Panc1 (cell line): ENCODE measurements at regions not wholly inside any gene's neighbourhood (a gene's known extent, or its start where the extent isn't known, plus 50 kb on each side); places are given as distances from the start of the nearest gene placed in this dataset.
"Not testable (repeated sequence)": the region's sequence is repeated elsewhere in the genome, so short reads cannot be mapped to it uniquely, and the experiment has no call there.

Source experiments
- ATAC-seq: fragments of 200-7000 bp; cut with Tn5 transposase; 2 replicates; pipeline ENCODE4 v1.9.1; 2020; ENCODE audit warnings: mild to moderate bottlenecking, moderate library complexity
- BruUV-seq: library from RNA; stranded (reverse); fragments of 400-500 nt; replicated peaks from 2 replicates; lab custom pipeline; 2021; lab: Mats Ljungman, UMichigan
- CTCF ChIA-PET: fragments of 300-600 bp; sonication (Branson Sonifier 250); formaldehyde crosslinking; loops from one replicate; lab custom pipeline; 2022; ENCODE audit warnings: antibody characterized with exemption; lab: Charles Lee
- POLR2A ChIA-PET: fragments of 300-600 bp; sonication (Branson Sonifier 250); formaldehyde crosslinking; loops from one replicate; lab custom pipeline; 2022; ENCODE audit warnings: antibody characterized with exemption; lab: Charles Lee
- DNase-seq: peaks from one replicate; pipeline ENCODE4 v3.0.0-alpha.2; 2010; ENCODE audit warnings: low read depth, low spot score
- H3K27ac ChIP-seq: 2 replicates; pipeline ENCODE4 v1.5.1; 2011; ENCODE audit warnings: mild to moderate bottlenecking, low read length, inconsistent platforms
- H3K27me3 ChIP-seq: fragments of 200-500 bp; sonication (Bioruptor generic); 2 replicates; pipeline ENCODE4 v1.6.0; 2014; ENCODE audit warnings: low read length, inconsistent platforms; ENCODE audit not compliant: control insufficient read depth, insufficient read depth
- H3K36me3 ChIP-seq: fragments of 200-500 bp; sonication (Bioruptor generic); 2 replicates; pipeline ENCODE4 v1.5.1; 2014; ENCODE audit warnings: inconsistent platforms, mild to moderate bottlenecking, low read length, moderate library complexity; ENCODE audit not compliant: control insufficient read depth, insufficient read depth
- H3K4me1 ChIP-seq: 2 replicates; pipeline ENCODE4 v1.5.1; 2011; ENCODE audit warnings: inconsistent platforms, mild to moderate bottlenecking, low read length, moderate library complexity; ENCODE audit not compliant: control insufficient read depth, insufficient read depth
- H3K4me3 ChIP-seq, 2 experiments: 2 replicates each; pipeline ENCODE4 v1.5.1; 2011 to 2012; ENCODE audit warnings: low read depth in 2 of 2, low read length in 2 of 2, mild to moderate bottlenecking in 2 of 2, inconsistent platforms in 1 of 2, moderate library complexity in 1 of 2
- H3K9me3 ChIP-seq: fragments of 200-500 bp; sonication (Bioruptor generic); 2 replicates; pipeline ENCODE4 v1.5.1; 2014; ENCODE audit warnings: low read depth, mild to moderate bottlenecking, inconsistent platforms, low read length, moderate library complexity; ENCODE audit not compliant: control insufficient read depth, insufficient read depth
- CTCF ChIP-seq: fragments of 450-650 bp; IDR thresholded peaks from 2 replicates; pipeline ENCODE4 v1.5.1; 2017; ENCODE audit warnings: mild to moderate bottlenecking
- POLR2AphosphoS5 ChIP-seq: IDR thresholded peaks from 2 replicates; pipeline ENCODE4 v1.6.1; 2012; ENCODE audit warnings: mild to moderate bottlenecking, low read depth, low read length, moderate library complexity
- SIN3A ChIP-seq: IDR thresholded peaks from 2 replicates; pipeline ENCODE4 v1.6.1; 2012; ENCODE audit warnings: low read depth, mild to moderate bottlenecking, low read length, moderate library complexity, borderline replicate concordance; ENCODE audit not compliant: insufficient read depth
- TCF7L2 ChIP-seq: IDR thresholded peaks from 2 replicates; pipeline ENCODE4 v1.6.1; 2011; ENCODE audit warnings: mild to moderate bottlenecking, low read depth, low read length, inconsistent platforms
- in situ Hi-C: cut with HindIII; loops from 2 replicates; pipeline ENCODE4 v1.10.0; 2016; ENCODE audit warnings: low sequenced_read_pairs, low pct_unique_long_range_greater_than_20kb
- intact Hi-C: fragments of 100-400 bp; cut with micrococcal nuclease; formaldehyde crosslinking; loops from one replicate; pipeline ENCODE4 v1.10.0; 2022; ENCODE audit not compliant: unreplicated experiment
- TF ChIP-seq, protein P1 (sequence below), 2 experiments: IDR thresholded peaks; 2 replicates each; pipeline ENCODE4 v1.6.1; 2011 to 2012; ENCODE audit warnings: low read depth in 2 of 2, control low read depth in 1 of 2, low read length in 1 of 2, mild to moderate bottlenecking in 1 of 2, moderate library complexity in 1 of 2; ENCODE audit not compliant: insufficient read depth in 1 of 2

GRCh38 chr4:79697444-79697843, 289.4 kb upstream of the GK2 start:
- TF ChIP-seq SIN3A, result no peak
- no peak for TF ChIP-seq CTCF
- TF ChIP-seq TCF7L2, result no peak
- H3K36me3 ChIP-seq, result no peaks in the 10 kb centered on the region
- no TSS peak for BruUV-seq
- no peaks in the 10 kb centered on the region for H3K27me3 ChIP-seq
- no peak overlapping the region for H3K4me3 ChIP-seq
- no peak for DNase-seq
- POLR2A ChIA-PET, result no interaction called here
- intact Hi-C loops, result no loop called here
- H3K9me3 ChIP-seq, result no peaks in the 10 kb centered on the region
- H3K27ac ChIP-seq, result no peak overlapping the region
- in situ Hi-C loops, result no loop called here
- CTCF ChIA-PET, result no interaction called here
- no peak for ATAC-seq
- H3K4me1 ChIP-seq, result no peaks in the 10 kb centered on the region

GRCh38 chr4:79696534-79696933, 288.5 kb upstream of the GK2 start:
- H3K4me3 ChIP-seq, intact Hi-C loops, POLR2A ChIA-PET, H3K4me1 ChIP-seq, in situ Hi-C loops, H3K27ac ChIP-seq, H3K9me3 ChIP-seq, DNase-seq, ATAC-seq, H3K27me3 ChIP-seq, BruUV-seq, H3K36me3 ChIP-seq, CTCF ChIA-PET: not testable (repeated sequence)

GRCh38 chr4:79695848-79696247, 287.8 kb upstream of the GK2 start:
- H3K36me3 ChIP-seq, result no peaks in the 10 kb centered on the region
- ChIA-PET POLR2A (no interaction called here), CTCF (no interaction called here)
- no TSS peak for BruUV-seq
- intact Hi-C loops, result no loop called here
- DNase-seq (no peak), ATAC-seq (no peak)
- no peaks in the 10 kb centered on the region for H3K9me3 ChIP-seq
- no peak overlapping the region for H3K4me3 ChIP-seq
- TF ChIP-seq, protein P1, sequence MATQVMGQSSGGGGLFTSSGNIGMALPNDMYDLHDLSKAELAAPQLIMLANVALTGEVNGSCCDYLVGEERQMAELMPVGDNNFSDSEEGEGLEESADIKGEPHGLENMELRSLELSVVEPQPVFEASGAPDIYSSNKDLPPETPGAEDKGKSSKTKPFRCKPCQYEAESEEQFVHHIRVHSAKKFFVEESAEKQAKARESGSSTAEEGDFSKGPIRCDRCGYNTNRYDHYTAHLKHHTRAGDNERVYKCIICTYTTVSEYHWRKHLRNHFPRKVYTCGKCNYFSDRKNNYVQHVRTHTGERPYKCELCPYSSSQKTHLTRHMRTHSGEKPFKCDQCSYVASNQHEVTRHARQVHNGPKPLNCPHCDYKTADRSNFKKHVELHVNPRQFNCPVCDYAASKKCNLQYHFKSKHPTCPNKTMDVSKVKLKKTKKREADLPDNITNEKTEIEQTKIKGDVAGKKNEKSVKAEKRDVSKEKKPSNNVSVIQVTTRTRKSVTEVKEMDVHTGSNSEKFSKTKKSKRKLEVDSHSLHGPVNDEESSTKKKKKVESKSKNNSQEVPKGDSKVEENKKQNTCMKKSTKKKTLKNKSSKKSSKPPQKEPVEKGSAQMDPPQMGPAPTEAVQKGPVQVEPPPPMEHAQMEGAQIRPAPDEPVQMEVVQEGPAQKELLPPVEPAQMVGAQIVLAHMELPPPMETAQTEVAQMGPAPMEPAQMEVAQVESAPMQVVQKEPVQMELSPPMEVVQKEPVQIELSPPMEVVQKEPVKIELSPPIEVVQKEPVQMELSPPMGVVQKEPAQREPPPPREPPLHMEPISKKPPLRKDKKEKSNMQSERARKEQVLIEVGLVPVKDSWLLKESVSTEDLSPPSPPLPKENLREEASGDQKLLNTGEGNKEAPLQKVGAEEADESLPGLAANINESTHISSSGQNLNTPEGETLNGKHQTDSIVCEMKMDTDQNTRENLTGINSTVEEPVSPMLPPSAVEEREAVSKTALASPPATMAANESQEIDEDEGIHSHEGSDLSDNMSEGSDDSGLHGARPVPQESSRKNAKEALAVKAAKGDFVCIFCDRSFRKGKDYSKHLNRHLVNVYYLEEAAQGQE (IDR thresholded peaks at IDR 0.05; ENCODE audit: insufficient read depth in 1 of 2, low read depth in 2 of 2, low read length in 1 of 2), result no peak
- no peak for TF ChIP-seq POLR2AphosphoS5
- TF ChIP-seq SIN3A, result no peak
- no peaks in the 10 kb centered on the region for H3K4me1 ChIP-seq
- H3K27ac ChIP-seq, result no peak overlapping the region
- H3K27me3 ChIP-seq, result no peaks in the 10 kb centered on the region
- in situ Hi-C loops, result no loop called here
